ENCODE measurements at regions not wholly inside any gene's neighbourhood (a gene's known extent, or its start where the extent isn't known, plus 50 kb on each side); places are given as distances from the start of the nearest gene placed in this dataset.

GRCh38 chr2:216808805-216809425 is 50.9 kb downstream of the TNP1 start:
- no peak for DNase-seq (ENCODE audit: low read depth, low spot score)

GRCh38 chr2:216807857-216808272 is 52.0 kb downstream of the TNP1 start:
- peak; percentile 77 for DNase-seq (ENCODE audit: low read depth, low spot score)

DNA sequence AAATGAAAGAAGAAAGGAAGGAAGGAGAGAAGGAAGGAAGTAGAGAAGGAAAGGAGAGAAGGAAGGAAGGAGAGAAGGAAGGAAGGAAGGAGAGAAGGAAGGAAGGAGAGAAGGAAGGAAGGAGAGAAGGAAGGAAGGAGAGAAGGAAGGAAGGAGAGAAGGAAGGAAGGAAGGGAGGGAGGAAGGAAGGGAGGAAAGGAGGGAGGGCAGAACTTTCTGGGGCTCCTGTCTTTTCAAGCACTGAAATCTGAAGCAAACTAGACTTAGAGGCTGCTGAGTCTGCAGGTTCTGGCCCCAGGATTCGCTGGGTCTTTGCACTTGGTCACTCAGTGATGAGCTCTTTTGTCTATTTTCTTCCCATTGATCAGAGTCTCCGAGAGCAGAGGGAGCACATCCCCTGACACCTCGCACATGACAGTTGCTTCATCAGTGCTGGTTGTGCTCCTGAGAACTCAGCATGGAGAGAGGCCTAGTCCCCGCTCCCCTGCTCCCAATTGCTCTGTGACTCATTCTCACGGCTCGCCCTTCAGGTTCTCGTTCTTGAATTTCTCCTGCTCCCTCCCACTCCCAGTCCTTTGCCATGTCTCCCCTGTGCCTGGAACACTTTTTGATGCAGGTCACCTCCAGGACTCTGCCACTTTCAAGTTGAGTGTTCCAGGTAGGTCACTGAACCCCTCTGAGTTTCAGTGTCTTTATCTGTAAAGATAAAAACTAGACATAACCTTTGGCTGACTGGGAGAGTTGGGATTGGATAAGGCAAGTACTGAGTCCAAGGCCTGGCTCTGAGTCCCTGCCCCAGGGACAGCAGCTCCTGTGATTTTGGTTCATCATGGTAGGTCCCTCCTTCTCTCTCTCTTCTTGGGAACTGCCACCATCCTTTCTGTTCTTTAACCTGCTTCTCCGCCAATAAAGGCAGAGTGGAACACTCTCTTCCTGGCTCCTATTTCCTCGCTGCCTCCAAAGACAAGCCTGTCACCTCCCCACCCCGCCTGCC is 55.2 kb downstream of the TNP1 start:
- no peak for DNase-seq (ENCODE audit: low read depth, low spot score)

DNA sequence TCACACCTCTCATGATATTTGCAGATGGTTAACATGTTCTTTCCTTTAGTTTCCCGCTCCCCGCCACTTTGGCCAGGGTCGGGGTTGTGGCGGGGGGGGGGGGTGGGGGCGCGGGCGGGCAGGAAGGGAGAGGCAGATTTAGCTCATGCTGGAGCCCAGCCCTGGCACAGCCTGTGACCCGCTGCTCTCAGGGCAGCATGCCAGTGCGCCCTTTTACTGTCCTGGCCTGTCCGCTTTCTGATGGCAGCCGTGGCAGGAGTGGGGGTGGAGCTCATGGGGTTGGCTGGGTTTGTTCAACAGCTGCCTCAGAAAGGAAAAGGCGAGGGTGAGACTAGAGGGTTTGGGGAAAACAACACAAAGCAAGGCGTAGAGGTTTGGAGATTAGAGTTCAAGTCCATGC is 56.1 kb downstream of the TNP1 start:
- DNase-seq (ENCODE audit: low read depth, low spot score): no peak

GRCh38 chr2:216802516-216803215 is 57.2 kb downstream of the TNP1 start:
- no peak for DNase-seq (ENCODE audit: low read depth, low spot score)

GRCh38 chr2:216800836-216801235 is 59.0 kb downstream of the TNP1 start:
- no peak for DNase-seq (ENCODE audit: low read depth, low spot score)

DNA sequence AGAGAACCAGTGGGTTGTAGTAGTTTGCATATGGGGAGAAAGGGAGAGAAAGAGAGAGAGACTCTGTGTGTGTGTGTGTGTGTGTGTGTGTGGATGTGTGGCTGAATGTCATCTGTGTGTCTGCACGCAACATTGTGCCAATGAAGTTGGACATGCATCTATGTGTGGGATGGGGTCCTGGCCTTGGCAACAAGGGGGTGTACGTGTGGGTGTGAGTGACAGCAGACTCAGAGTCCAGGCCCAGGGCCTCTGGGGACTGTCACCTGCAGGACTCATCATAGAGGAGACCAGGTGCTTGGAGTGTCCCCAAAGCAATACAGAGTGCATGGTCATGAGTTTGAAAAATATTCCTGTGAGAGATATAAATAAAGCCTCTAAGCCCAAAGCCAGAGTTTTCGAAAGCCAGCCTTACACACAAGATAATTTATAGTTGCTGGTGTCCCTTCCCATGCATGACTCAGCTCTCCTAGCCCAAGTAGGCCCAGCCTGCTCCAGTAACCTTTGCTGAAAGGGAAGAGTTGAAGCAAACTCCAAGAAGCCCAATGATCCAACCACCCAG is 59.9 kb downstream of the TNP1 start:
- no peak for DNase-seq (ENCODE audit: low read depth, low spot score)

DNA sequence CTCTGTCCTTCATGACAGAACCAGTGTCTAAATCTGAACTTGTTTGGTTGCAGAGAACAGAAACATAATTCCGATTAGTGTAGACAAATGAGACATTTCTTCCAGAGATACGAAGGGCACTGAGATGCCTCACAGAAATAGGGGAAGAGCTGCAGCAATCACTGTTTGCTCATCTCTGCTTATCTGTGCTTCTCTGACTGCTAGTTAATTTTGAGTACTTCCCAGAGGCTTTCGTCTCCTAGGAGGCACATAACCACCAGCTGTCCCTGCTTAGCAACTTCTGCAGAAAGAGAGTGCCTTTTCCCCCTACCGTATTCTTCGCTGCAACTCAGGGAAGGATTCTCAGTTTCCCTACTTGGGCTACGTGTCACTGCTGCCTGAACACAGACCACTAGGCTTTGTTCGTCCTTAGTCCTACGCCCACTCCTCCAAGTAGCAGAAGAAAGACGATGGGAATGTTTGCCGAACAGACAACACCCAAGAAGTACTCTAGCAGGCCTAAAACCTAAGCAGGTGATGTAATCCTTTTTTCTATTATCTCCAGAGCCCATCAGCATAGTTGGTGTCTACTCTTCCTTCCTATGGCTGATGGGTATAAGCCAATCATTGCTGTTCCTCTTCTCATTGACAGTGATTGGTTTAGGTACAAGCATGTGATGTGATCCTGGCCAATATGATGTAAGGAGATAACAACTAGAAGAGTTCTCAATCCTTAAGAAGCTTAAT is 63.6 kb downstream of the TNP1 start:
- DNase-seq (ENCODE audit: low read depth, low spot score): no peak

- no peak for DNase-seq (ENCODE audit: low read depth, low spot score)
Measured at GRCh38 chr2:216793386-216793785, 66.5 kb downstream of the TNP1 start.

GRCh38 chr2:216792222-216793021 is 67.4 kb downstream of the TNP1 start:
- peak; percentile 70 for DNase-seq (ENCODE audit: low read depth, low spot score)

DNA sequence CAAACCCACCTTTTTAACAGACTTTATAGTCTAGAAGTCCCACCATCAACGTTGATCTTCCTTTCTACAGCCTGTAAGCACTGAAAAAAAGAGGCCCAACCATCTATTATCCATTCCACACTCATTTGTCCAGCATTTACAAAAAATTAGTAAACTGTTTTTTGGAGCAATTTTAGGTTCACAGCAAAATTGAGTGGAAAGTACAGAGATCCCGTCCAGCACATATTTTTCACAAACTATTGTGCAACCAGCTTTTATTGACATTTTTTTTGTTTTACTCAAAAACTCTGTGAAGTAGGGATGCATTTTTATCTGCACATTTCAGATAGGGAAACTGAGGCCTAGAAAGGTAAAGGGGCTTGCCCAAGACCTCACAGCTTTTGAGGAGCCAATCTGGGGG is 68.6 kb downstream of the TNP1 start:
- DNase-seq (ENCODE audit: low read depth, low spot score): no peak

- DNase-seq (ENCODE audit: low read depth, low spot score): peak; percentile 12
Measured at GRCh38 chr2:216789081-216789480, 70.8 kb downstream of the TNP1 start.

DNA sequence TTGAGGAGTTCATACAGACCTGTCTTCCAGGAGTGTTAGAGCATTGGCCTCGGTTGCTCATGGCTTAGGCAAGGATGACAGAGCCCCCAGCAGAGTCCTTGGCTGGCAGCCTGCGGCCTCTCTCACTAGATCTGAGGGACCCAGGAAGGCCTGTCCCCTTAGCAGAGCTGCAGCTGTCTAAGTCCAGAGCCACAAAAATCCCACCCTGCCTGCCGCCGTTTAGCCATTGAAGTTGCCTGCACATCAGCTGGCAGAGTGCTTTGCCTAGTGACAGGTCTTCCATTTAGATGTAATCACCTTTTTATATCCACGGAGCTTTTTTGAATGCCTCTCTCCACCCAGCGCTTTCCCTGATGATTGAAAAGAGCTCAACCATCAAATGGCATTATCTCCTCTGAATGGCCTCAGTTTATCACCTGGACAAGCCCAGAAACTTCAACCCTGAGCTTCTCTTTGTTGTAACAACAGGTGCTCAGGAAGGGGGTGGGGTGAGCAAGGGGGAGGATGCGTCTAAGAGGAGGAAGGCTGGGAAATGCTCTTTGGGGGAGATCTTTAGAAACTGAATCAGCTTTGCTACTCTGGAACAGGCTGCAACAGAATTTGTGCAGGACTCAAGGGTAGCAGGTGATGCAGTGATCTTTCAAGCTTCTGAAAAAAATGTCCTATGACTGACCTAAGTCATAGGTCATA is 71.9 kb downstream of the TNP1 start:
- DNase-seq (ENCODE audit: low read depth, low spot score): no peak

DNA sequence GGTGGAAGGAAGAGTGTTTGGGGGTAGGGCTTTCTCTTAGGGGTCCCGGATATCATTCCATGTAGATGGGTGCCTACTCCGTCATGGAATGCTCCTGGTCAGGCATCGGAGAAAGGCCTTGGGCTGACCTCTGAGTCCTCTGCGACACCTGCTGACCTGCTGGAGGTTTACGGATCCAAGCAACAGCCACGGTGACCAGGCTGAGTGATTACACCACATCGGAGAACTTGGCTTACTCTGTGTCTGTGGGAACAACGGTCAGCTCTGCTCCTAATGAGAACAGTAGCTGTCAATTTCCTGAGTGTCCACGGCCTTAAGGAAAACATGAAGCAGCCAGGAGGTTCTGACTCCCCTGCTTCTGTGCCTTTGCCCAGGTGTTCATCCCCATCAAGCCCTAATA is 73.2 kb downstream of the TNP1 start:
- DNase-seq (ENCODE audit: low read depth, low spot score): no peak

DNA sequence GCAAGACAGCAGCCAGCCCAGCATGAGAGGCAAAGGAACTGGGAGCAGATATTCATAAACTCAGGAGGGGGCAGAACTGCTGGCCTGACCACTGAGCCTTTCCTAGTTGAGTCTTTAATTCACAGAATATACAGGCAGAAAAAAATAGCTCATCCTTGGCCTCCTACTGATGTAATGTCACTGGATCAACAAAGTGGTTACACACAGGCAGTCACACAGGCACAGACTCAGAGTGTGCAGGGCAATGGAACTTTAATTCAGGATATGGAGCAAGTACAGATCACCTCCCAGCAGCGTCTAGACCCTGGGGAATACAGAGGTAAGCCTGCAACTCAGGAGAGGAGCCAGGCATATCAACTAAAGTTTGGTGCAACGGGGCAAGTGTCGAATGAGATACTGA is 75.4 kb downstream of the TNP1 start:
- DNase-seq (ENCODE audit: low read depth, low spot score): no peak

GRCh38 chr2:216781709-216782108 is 78.2 kb downstream of the TNP1 start:
- no peak for DNase-seq (ENCODE audit: low read depth, low spot score)

DNA sequence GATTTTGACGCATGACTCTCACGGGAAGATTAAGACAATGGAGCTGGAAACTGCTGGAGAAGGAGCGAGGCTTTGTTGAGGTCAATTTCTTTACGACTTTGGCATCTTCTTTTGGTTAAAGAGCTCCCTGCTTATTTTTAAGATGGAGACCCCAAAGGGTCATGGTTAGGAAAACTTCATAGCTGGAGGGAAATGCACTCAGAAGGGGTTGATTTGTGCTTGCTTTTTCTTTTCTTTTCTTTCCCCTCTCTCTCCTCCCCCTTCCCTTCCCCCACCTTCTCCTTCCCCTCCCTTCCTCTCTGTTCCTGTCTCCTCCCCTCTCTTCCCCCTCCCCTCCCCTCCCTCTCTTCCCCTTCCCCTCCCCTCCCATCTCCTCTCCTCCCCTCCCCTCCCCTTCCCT is 79.0 kb downstream of the TNP1 start:
- no peak for DNase-seq (ENCODE audit: low read depth, low spot score)

GRCh38 chr2:216777637-216778273 is 82.1 kb downstream of the TNP1 start:
- peak; percentile 30 for DNase-seq (ENCODE audit: low read depth, low spot score)

DNA sequence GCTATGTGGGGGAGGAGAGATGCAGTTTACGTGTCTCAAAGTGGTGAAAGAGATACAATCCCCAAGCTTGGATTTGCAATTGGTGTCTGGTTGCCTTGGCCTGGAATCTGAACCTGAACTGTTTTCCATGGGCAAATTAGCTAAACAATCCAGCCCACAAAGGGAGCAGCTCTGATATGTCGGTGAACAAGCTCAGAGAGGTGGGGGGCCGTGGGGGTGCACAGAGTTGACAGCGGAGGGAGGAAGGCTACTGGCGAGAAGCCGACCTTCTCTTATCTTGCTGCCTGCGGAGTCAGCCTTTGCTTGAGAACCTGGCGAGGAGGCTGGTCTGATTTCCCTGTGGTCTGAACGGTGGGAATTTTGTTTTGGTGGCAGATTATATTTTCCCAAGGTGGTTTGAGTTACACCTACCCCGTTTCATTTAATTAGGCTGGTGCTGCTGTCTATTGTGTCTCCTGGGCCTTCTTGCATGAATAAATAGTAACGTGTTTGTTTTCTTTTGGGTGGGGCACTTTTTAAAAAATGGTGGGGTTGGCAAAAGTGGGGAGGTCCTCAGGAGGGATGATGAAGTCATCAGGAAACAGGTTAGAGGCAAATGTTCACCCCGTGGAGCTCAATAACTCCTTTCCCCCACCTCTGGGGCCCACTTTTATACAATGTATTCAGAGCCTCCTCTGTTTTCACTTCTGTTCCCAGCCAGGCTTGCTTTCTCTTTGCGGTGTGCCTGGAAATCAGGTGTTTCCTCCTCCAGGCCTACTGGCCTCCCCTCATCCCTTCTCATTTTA is 80.9 kb upstream of the IGFBP5 start:
- peak; percentile 67 for DNase-seq (ENCODE audit: low read depth, low spot score)

Measured in astrocyte of the hippocampus (primary cell).